ENCODE measurements at regions not wholly inside any gene's neighbourhood (a gene's known extent, or its start where the extent isn't known, plus 50 kb on each side); places are given as distances from the start of the nearest gene placed in this dataset.

DNA sequence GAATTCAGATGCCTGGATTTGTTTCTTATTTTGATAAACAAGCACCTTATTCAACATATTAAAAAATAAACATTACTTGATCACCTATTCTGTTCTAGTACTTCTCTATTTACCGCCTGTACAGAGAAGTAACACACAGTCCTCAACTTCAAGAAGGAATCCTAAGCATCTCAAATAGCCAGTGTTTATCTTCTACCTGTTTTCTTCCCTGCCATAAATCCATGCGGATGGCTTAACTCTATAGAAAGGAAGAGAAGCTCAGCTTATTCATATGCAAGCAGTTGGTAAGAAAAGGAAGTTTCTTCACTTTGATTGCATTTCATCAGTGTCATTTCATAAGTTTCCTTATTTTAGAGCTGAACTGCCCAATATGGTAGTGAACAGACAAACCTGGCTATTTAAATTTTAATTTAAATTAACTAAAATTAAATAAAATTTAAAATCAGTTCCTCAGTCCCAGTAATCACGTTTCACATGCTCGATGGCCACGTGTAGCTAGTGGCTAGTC is 210.0 kb upstream of the PEX5L start:
- intact Hi-C loops (cut with micrococcal nuclease; ENCODE audit: unreplicated experiment): no loop called here
- POLR2A ChIA-PET (ENCODE audit: low non-redundant PET): no interaction called here
- TF ChIP-seq EZH2 (IDR thresholded peaks at IDR 0.05; ENCODE audit: borderline replicate concordance, low read depth, low read length, poor library complexity, severe bottlenecking): no peak
- TF ChIP-seq, protein P1, sequence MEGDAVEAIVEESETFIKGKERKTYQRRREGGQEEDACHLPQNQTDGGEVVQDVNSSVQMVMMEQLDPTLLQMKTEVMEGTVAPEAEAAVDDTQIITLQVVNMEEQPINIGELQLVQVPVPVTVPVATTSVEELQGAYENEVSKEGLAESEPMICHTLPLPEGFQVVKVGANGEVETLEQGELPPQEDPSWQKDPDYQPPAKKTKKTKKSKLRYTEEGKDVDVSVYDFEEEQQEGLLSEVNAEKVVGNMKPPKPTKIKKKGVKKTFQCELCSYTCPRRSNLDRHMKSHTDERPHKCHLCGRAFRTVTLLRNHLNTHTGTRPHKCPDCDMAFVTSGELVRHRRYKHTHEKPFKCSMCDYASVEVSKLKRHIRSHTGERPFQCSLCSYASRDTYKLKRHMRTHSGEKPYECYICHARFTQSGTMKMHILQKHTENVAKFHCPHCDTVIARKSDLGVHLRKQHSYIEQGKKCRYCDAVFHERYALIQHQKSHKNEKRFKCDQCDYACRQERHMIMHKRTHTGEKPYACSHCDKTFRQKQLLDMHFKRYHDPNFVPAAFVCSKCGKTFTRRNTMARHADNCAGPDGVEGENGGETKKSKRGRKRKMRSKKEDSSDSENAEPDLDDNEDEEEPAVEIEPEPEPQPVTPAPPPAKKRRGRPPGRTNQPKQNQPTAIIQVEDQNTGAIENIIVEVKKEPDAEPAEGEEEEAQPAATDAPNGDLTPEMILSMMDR (conservative IDR thresholded peaks at IDR 0.05; ENCODE audit: low read depth, low read length): no peak
- Histone ChIP-seq H3K27me3 (replicated peaks; ENCODE audit: insufficient read depth, low read depth, low read length, poor library complexity) (no peaks in the 10 kb centered on the region), H3K4me1 (ENCODE audit: insufficient read depth, low read length, poor library complexity, severe bottlenecking) (no peaks in the 10 kb centered on the region), H3K36me3 (ENCODE audit: insufficient read depth, low read length, poor library complexity, severe bottlenecking) (no peaks in the 10 kb centered on the region), H3K27ac (ENCODE audit: low read depth, low read length, poor library complexity, severe bottlenecking) (no peak overlapping the region), H3K4me3 (ENCODE audit: low read depth, low read length, poor library complexity, severe bottlenecking) (no peak overlapping the region), H3K9me3 (ENCODE audit: low read depth, low read length, poor library complexity, severe bottlenecking) (no peaks in the 10 kb centered on the region)
- BruUV-seq (replicated peaks): no TSS peak
- no peak for DNase-seq (ENCODE audit: low spot score)
- CTCF ChIA-PET: no interaction called here

DNA sequence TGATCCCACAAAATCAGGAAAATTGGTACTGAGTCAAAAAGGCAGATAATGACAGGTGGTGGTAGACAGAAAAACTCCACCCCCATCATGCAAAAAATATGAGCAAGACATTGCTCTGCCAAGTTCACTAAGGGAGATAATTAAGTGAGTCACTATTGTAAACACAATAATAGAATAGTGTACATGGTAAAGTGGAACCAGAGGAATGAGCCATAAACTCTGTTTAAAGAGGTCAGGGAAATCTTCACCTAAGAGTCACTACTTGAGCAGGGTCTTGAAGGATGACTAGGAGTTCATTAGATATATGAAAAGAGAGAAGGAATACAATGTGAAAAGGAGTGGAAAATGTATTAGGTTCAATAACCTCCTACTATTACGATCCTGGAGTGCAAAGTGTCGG is 213.4 kb upstream of the PEX5L start:
- H3K9me3 ChIP-seq (ENCODE audit: low read depth, low read length, poor library complexity, severe bottlenecking): no peaks in the 10 kb centered on the region
- DNase-seq (ENCODE audit: low spot score): no peak
- intact Hi-C loops (cut with micrococcal nuclease; ENCODE audit: unreplicated experiment): no loop called here
- H3K36me3 ChIP-seq (ENCODE audit: insufficient read depth, low read length, poor library complexity, severe bottlenecking): no peaks in the 10 kb centered on the region
- no TSS peak for BruUV-seq (replicated peaks)
- no peak overlapping the region for H3K27ac ChIP-seq (ENCODE audit: low read depth, low read length, poor library complexity, severe bottlenecking)
- H3K4me3 ChIP-seq (ENCODE audit: low read depth, low read length, poor library complexity, severe bottlenecking): no peak overlapping the region
- TF ChIP-seq EZH2 (IDR thresholded peaks at IDR 0.05; ENCODE audit: borderline replicate concordance, low read depth, low read length, poor library complexity, severe bottlenecking): no peak
- TF ChIP-seq, protein P1 (conservative IDR thresholded peaks at IDR 0.05; ENCODE audit: low read depth, low read length): no peak
- H3K27me3 ChIP-seq (replicated peaks; ENCODE audit: insufficient read depth, low read depth, low read length, poor library complexity): no peaks in the 10 kb centered on the region
- H3K4me1 ChIP-seq (ENCODE audit: insufficient read depth, low read length, poor library complexity, severe bottlenecking): no peaks in the 10 kb centered on the region
- CTCF ChIA-PET: no interaction called here
- POLR2A ChIA-PET (ENCODE audit: low non-redundant PET): no interaction called here

DNA sequence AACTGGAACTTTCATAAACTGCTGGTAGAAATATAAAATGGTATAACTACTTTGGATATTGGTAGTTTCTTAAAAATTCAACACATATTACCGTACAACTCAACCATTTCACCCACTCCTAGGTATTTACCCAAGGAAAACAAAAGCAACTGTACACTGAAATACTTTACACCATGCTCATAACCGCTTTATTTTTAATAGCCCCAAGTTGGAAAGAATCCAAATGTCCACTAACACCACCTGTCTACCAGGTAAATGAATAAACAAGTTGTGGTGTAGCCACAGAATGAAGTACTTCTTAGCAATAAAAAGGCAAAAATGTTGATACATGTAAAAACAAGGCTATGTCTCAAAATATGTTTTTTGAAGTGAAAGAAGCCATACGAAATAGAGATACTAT is 215.9 kb upstream of the PEX5L start:
- Histone ChIP-seq H3K9me3 (ENCODE audit: low read depth, low read length, poor library complexity, severe bottlenecking) (no peaks in the 10 kb centered on the region), H3K27ac (ENCODE audit: low read depth, low read length, poor library complexity, severe bottlenecking) (no peak overlapping the region), H3K27me3 (replicated peaks; ENCODE audit: insufficient read depth, low read depth, low read length, poor library complexity) (no peaks in the 10 kb centered on the region), H3K4me3 (ENCODE audit: low read depth, low read length, poor library complexity, severe bottlenecking) (no peak overlapping the region), H3K4me1 (ENCODE audit: insufficient read depth, low read length, poor library complexity, severe bottlenecking) (no peaks in the 10 kb centered on the region), H3K36me3 (ENCODE audit: insufficient read depth, low read length, poor library complexity, severe bottlenecking) (no peaks in the 10 kb centered on the region)
- intact Hi-C loops (cut with micrococcal nuclease; ENCODE audit: unreplicated experiment): no loop called here
- ChIA-PET CTCF (no interaction called here), POLR2A (ENCODE audit: low non-redundant PET) (no interaction called here)
- DNase-seq (ENCODE audit: low spot score): no peak
- BruUV-seq (replicated peaks): no TSS peak
- TF ChIP-seq, protein P1 (conservative IDR thresholded peaks at IDR 0.05; ENCODE audit: low read depth, low read length): no peak
- no peak for TF ChIP-seq EZH2 (IDR thresholded peaks at IDR 0.05; ENCODE audit: borderline replicate concordance, low read depth, low read length, poor library complexity, severe bottlenecking)
